AG04449 (cell line): ENCODE measurements at regions not wholly inside any gene's neighbourhood (a gene's known extent, or its start where the extent isn't known, plus 50 kb on each side); places are given as distances from the start of the nearest gene placed in this dataset.

Experiments
- CTCF ChIA-PET: fragments of 350-600 bp; formaldehyde crosslinking; extraction: SDS; loops from one replicate; lab custom pipeline; 2021; ENCODE audit warnings: antibody characterized with exemption; lab: Yijun Ruan, JAX
- POLR2A ChIA-PET: fragments of 400-600, 350-600 bp; formaldehyde crosslinking; extraction: SDS; loops from one replicate; lab custom pipeline; 2020; ENCODE audit warnings: antibody characterized with exemption, inconsistent platforms; lab: Yijun Ruan, JAX
- DNase-seq: peaks from one replicate; pipeline ENCODE4 v3.0.0-alpha.2; 2010; ENCODE audit warnings: low read depth, low spot score
- H3K4me3 ChIP-seq: 2 replicates; pipeline ENCODE4 v1.5.1; 2011; ENCODE audit warnings: low read depth, mild to moderate bottlenecking, control low read depth, low read length
- CTCF ChIP-seq: IDR thresholded peaks from one replicate; pipeline ENCODE4 v1.5.1; 2011; ENCODE audit warnings: mild to moderate bottlenecking, moderate library complexity, low read length, control low read depth, inconsistent platforms; ENCODE audit not compliant: insufficient read depth; ENCODE audit errors: missing control alignments

GRCh38 chr4:162403419-162403818, 239.6 kb upstream of the FSTL5 start:
- TF ChIP-seq CTCF = no peak
- POLR2A ChIA-PET = no interaction called here
- H3K4me3 ChIP-seq = no peak overlapping the region
- no peak for DNase-seq
- CTCF ChIA-PET = no interaction called here

- H3K4me3 ChIP-seq = no peak overlapping the region
- ChIA-PET CTCF (no interaction called here), POLR2A (no interaction called here)
- no peak for TF ChIP-seq CTCF
- no peak for DNase-seq
These were observed 237.2 kb upstream of the FSTL5 start for GRCh38 chr4:162401021-162401420.

- POLR2A ChIA-PET = no interaction called here
- DNase-seq = no peak
- no peak for TF ChIP-seq CTCF
- CTCF ChIA-PET = no interaction called here
- H3K4me3 ChIP-seq = no peak overlapping the region
These were observed 229.1 kb upstream of the FSTL5 start for GRCh38 chr4:162392946-162393345.

- ChIA-PET CTCF (no interaction called here), POLR2A (no interaction called here)
- DNase-seq = no peak
- no peak overlapping the region for H3K4me3 ChIP-seq
- no peak for TF ChIP-seq CTCF
These were observed 202.3 kb upstream of the FSTL5 start for GRCh38 chr4:162366146-162366545.

GRCh38 chr4:162364651-162365050, 200.9 kb upstream of the FSTL5 start:
- no peak overlapping the region for H3K4me3 ChIP-seq
- DNase-seq = no peak
- TF ChIP-seq CTCF = no peak
- ChIA-PET POLR2A (no interaction called here), CTCF (no interaction called here)

GRCh38 chr4:162360369-162361149, 196.8 kb upstream of the FSTL5 start:
- no peak overlapping the region for H3K4me3 ChIP-seq
- POLR2A ChIA-PET = no interaction called here
- no peak for DNase-seq
- TF ChIP-seq CTCF = no peak
- CTCF ChIA-PET = no interaction called here
